ENCODE measurements at regions not wholly inside any gene's neighbourhood (a gene's known extent, or its start where the extent isn't known, plus 50 kb on each side); places are given as distances from the start of the nearest gene placed in this dataset.

- ChIA-PET POLR2A (no interaction called here), CTCF (no interaction called here), RAD21 (ENCODE audit: low non-redundant PET in 1 of 2, low total read pairs in 2 of 2, uncharacterized antibody in 2 of 2, unreplicated experiment in 2 of 2) (no interaction called here)
- no peaks in the 10 kb centered on the region for H3K36me3 ChIP-seq (ENCODE audit: control insufficient read depth in 1 of 2, insufficient read depth in 2 of 2, low read length in 2 of 2)
- no peak overlapping the region for H3K4me2 ChIP-seq (ENCODE audit: low read length)
- no peak for DNase-seq (ENCODE audit: low read depth, low spot score)
- H2AFZ ChIP-seq (ENCODE audit: low read depth, low read length, poor library complexity, severe bottlenecking), result no peak overlapping the region
- TF ChIP-seq, protein P1, sequence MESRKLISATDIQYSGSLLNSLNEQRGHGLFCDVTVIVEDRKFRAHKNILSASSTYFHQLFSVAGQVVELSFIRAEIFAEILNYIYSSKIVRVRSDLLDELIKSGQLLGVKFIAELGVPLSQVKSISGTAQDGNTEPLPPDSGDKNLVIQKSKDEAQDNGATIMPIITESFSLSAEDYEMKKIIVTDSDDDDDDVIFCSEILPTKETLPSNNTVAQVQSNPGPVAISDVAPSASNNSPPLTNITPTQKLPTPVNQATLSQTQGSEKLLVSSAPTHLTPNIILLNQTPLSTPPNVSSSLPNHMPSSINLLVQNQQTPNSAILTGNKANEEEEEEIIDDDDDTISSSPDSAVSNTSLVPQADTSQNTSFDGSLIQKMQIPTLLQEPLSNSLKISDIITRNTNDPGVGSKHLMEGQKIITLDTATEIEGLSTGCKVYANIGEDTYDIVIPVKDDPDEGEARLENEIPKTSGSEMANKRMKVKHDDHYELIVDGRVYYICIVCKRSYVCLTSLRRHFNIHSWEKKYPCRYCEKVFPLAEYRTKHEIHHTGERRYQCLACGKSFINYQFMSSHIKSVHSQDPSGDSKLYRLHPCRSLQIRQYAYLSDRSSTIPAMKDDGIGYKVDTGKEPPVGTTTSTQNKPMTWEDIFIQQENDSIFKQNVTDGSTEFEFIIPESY (IDR thresholded peaks at IDR 0.05; ENCODE audit: extremely low read depth, insufficient replicate concordance, low read length), result no peak
- TF ChIP-seq, protein P2, sequence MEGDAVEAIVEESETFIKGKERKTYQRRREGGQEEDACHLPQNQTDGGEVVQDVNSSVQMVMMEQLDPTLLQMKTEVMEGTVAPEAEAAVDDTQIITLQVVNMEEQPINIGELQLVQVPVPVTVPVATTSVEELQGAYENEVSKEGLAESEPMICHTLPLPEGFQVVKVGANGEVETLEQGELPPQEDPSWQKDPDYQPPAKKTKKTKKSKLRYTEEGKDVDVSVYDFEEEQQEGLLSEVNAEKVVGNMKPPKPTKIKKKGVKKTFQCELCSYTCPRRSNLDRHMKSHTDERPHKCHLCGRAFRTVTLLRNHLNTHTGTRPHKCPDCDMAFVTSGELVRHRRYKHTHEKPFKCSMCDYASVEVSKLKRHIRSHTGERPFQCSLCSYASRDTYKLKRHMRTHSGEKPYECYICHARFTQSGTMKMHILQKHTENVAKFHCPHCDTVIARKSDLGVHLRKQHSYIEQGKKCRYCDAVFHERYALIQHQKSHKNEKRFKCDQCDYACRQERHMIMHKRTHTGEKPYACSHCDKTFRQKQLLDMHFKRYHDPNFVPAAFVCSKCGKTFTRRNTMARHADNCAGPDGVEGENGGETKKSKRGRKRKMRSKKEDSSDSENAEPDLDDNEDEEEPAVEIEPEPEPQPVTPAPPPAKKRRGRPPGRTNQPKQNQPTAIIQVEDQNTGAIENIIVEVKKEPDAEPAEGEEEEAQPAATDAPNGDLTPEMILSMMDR (IDR thresholded peaks at IDR 0.05 in 2 of 3, conservative IDR thresholded peaks at IDR 0.05 in 1 of 3; ENCODE audit: borderline replicate concordance in 1 of 3, insufficient read depth in 1 of 3, low read depth in 2 of 3, low read length in 2 of 3), result no peak
- TF ChIP-seq SIN3A (IDR thresholded peaks at IDR 0.05; ENCODE audit: low read depth) (no peak), YY1 (IDR thresholded peaks at IDR 0.05; ENCODE audit: extremely low read depth, insufficient replicate concordance, low read depth, low read length) (no peak), ZNF274 (IDR thresholded peaks at IDR 0.05; ENCODE audit: low read depth, low read length) (no peak), POLR2A (IDR thresholded peaks at IDR 0.05; ENCODE audit: borderline replicate concordance, extremely low read depth, insufficient read depth, insufficient read length) (no peak), JUND (IDR thresholded peaks at IDR 0.05) (no peak), EZH2 (IDR thresholded peaks at IDR 0.05) (no peak), ELF1 (IDR thresholded peaks at IDR 0.05; ENCODE audit: borderline replicate concordance, low read depth) (no peak), TCF7L2 (IDR thresholded peaks at IDR 0.05; ENCODE audit: borderline replicate concordance, extremely low read depth, insufficient read depth, insufficient read length) (no peak), CEBPB (IDR thresholded peaks at IDR 0.05; ENCODE audit: low read depth) (no peak), FOSL1 (IDR thresholded peaks at IDR 0.05; ENCODE audit: low read depth) (no peak), ATF3 (IDR thresholded peaks at IDR 0.05) (no peak), REST (IDR thresholded peaks at IDR 0.05; ENCODE audit: low read depth) (no peak), SP1 (IDR thresholded peaks at IDR 0.05; ENCODE audit: low read depth) (no peak), CBX3 (IDR thresholded peaks at IDR 0.05; ENCODE audit: low read depth) (no peak), EZH2phosphoT487 (IDR thresholded peaks at IDR 0.05; ENCODE audit: borderline replicate concordance) (no peak), SRF (IDR thresholded peaks at IDR 0.05; ENCODE audit: low read depth) (no peak)
- TF ChIP-seq, protein P3, sequence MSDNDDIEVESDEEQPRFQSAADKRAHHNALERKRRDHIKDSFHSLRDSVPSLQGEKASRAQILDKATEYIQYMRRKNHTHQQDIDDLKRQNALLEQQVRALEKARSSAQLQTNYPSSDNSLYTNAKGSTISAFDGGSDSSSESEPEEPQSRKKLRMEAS (IDR thresholded peaks at IDR 0.05), result no peak
- no peak overlapping the region for H3K27ac ChIP-seq (ENCODE audit: low read depth, low read length)
- ATAC-seq, result no peak
- intact Hi-C loops (cut with micrococcal nuclease), result no loop called here
- no peaks in the 10 kb centered on the region for H3K9me3 ChIP-seq (ENCODE audit: control insufficient read depth in 1 of 2, insufficient read depth in 1 of 2, low read depth in 1 of 2, low read length in 2 of 2)
- H3K27me3 ChIP-seq (ENCODE audit: insufficient read depth, low read length), result no peaks in the 10 kb centered on the region
- H4K20me1 ChIP-seq (ENCODE audit: insufficient read depth), result no peaks in the 10 kb centered on the region
- no peaks in the 10 kb centered on the region for H3K4me1 ChIP-seq (ENCODE audit: control insufficient read depth in 1 of 2, insufficient read depth in 2 of 2, low read length in 2 of 2)
- no TSS peak for BruUV-seq (replicated peaks)
- no peaks in the 10 kb centered on the region for H3K79me2 ChIP-seq (ENCODE audit: insufficient read depth, low read length)
- H3K4me3 ChIP-seq (replicated peaks in 1 of 2; ENCODE audit: low read depth in 1 of 2, low read length in 2 of 2), result no peak overlapping the region
- H3K9me2 ChIP-seq (ENCODE audit: insufficient read depth), result no peaks in the 10 kb centered on the region
- no peak overlapping the region for H3K9ac ChIP-seq (ENCODE audit: low read length)
Observed at GRCh38 chr3:187899246-187899645, 154.0 kb upstream of the BCL6 start.

Measured in HCT116 (cell line).